ENCODE measurements at regions not wholly inside any gene's neighbourhood (a gene's known extent, or its start where the extent isn't known, plus 50 kb on each side); places are given as distances from the start of the nearest gene placed in this dataset.
"Not testable (repeated sequence)": the region's sequence is repeated elsewhere in the genome, so short reads cannot be mapped to it uniquely, and the experiment has no call there.

GRCh38 chr7:68622500-68622899 lies 975.8 kb upstream of the AUTS2 start:
- Mint-ChIP-seq H3K4me3 (ENCODE audit: unreplicated experiment) (no peak overlapping the region), H3K27me3 (ENCODE audit: unreplicated experiment) (no peaks in the 10 kb centered on the region)

GRCh38 chr7:68623030-68623429 lies 975.2 kb upstream of the AUTS2 start:
- Mint-ChIP-seq H3K36me3 (ENCODE audit: low read depth, unreplicated experiment) (no peaks in the 10 kb centered on the region), H3K4me3 (ENCODE audit: unreplicated experiment) (no peak overlapping the region), H3K4me1 (ENCODE audit: unreplicated experiment) (no peaks in the 10 kb centered on the region), H3K27me3 (ENCODE audit: unreplicated experiment) (no peaks in the 10 kb centered on the region), H3K9me3 (ENCODE audit: unreplicated experiment) (peaks cover 43% of the 10 kb centered on the region), H3K27ac (ENCODE audit: unreplicated experiment) (no peak overlapping the region)
- DNase-seq (ENCODE audit: low spot score) = no peak
- no peak for TF ChIP-seq CTCF (IDR thresholded peaks at IDR 0.05; ENCODE audit: unreplicated experiment)

More at GRCh38 chr7:68622500-68622899, 975.8 kb upstream of the AUTS2 start:
- no peak overlapping the region for H3K27ac Mint-ChIP-seq (ENCODE audit: unreplicated experiment)
- no peaks in the 10 kb centered on the region for H3K4me1 Mint-ChIP-seq (ENCODE audit: unreplicated experiment)
- peaks cover 43% of the 10 kb centered on the region for H3K9me3 Mint-ChIP-seq (ENCODE audit: unreplicated experiment)
- no peak for TF ChIP-seq CTCF (IDR thresholded peaks at IDR 0.05; ENCODE audit: unreplicated experiment)
- DNase-seq (ENCODE audit: low spot score) = no peak
- H3K36me3 Mint-ChIP-seq (ENCODE audit: low read depth, unreplicated experiment) = no peaks in the 10 kb centered on the region

- peaks cover 1% of the 10 kb centered on the region for H3K27me3 Mint-ChIP-seq (ENCODE audit: unreplicated experiment)
- no peak for TF ChIP-seq CTCF (IDR thresholded peaks at IDR 0.05; ENCODE audit: unreplicated experiment)
- no peaks in the 10 kb centered on the region for H3K4me1 Mint-ChIP-seq (ENCODE audit: unreplicated experiment)
- H3K27ac Mint-ChIP-seq (ENCODE audit: unreplicated experiment) = no peak overlapping the region
- peaks cover 39% of the 10 kb centered on the region for H3K9me3 Mint-ChIP-seq (ENCODE audit: unreplicated experiment)
- DNase-seq (ENCODE audit: low spot score) = no peak
- no peaks in the 10 kb centered on the region for H3K36me3 Mint-ChIP-seq (ENCODE audit: low read depth, unreplicated experiment)
- no peak overlapping the region for H3K4me3 Mint-ChIP-seq (ENCODE audit: unreplicated experiment)
These were observed 970.9 kb upstream of the AUTS2 start for GRCh38 chr7:68627247-68627864.

GRCh38 chr7:68630914-68631313 lies 967.4 kb upstream of the AUTS2 start:
- peaks cover 41% of the 10 kb centered on the region for H3K9me3 Mint-ChIP-seq (ENCODE audit: unreplicated experiment)
- DNase-seq (ENCODE audit: low spot score); H3K27ac Mint-ChIP-seq (ENCODE audit: unreplicated experiment); H3K4me1 Mint-ChIP-seq (ENCODE audit: unreplicated experiment); H3K4me3 Mint-ChIP-seq (ENCODE audit: unreplicated experiment); H3K27me3 Mint-ChIP-seq (ENCODE audit: unreplicated experiment); H3K36me3 Mint-ChIP-seq (ENCODE audit: low read depth, unreplicated experiment): not testable (repeated sequence)

- Mint-ChIP-seq H3K9me3 (ENCODE audit: unreplicated experiment) (peaks cover 26% of the 10 kb centered on the region), H3K36me3 (ENCODE audit: low read depth, unreplicated experiment) (no peaks in the 10 kb centered on the region), H3K27me3 (ENCODE audit: unreplicated experiment) (no peaks in the 10 kb centered on the region), H3K4me1 (ENCODE audit: unreplicated experiment) (no peaks in the 10 kb centered on the region), H3K27ac (ENCODE audit: unreplicated experiment) (no peak overlapping the region), H3K4me3 (ENCODE audit: unreplicated experiment) (no peak overlapping the region)
- no peak for DNase-seq (ENCODE audit: low spot score)
- no peak for TF ChIP-seq CTCF (IDR thresholded peaks at IDR 0.05; ENCODE audit: unreplicated experiment)
These were observed 958.2 kb upstream of the AUTS2 start for GRCh38 chr7:68640103-68640502.
